Stimulated activated CD4-positive, alpha-beta T cell treated with anti-CD3 and anti-CD28 coated beads, Interleukin-1b, Interleukin-23, amount 100 ng/mL, for 4 hours (primary cell): ENCODE measurements at regions not wholly inside any gene's neighbourhood (a gene's known extent, or its start where the extent isn't known, plus 50 kb on each side); places are given as distances from the start of the nearest gene placed in this dataset.

Experiments used
- DNase-seq, 2 donors: peaks; one replicate each; pipeline ENCODE4 v3.0.0-alpha.2; 2020; ENCODE audit warnings: low read depth in 2 of 2

DNA sequence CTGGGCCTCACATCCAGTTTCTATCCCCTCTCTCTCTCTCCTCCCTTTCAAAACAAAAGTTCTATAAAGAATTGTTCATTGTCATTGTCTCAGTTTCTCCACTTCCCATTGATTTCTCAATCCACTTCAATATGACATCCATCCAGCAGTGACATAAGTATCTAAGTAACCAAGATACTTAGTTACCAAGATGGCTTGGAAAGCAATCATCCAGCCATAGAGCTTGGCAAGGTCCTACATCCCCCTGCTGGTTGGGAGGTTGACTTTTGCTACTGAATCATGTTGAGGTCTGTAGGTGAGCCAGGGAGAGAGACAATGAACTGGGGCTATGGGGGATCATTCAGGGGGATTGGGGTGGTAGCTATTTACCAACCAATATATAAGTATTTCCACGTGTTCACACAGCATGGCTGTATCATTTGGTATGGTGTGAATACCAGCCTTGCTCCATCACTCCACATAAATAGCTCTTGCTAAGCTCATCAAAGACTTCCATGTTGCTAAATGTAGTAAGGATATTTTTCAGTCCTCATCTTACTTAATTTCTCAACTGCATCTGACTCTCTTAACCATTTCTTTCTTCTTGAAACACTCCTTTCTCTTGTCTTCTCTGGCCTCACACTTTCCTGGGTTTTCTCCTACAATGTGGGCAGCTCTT is 58.8 kb upstream of the NTRK3 start:
- DNase-seq, result no peak

DNA sequence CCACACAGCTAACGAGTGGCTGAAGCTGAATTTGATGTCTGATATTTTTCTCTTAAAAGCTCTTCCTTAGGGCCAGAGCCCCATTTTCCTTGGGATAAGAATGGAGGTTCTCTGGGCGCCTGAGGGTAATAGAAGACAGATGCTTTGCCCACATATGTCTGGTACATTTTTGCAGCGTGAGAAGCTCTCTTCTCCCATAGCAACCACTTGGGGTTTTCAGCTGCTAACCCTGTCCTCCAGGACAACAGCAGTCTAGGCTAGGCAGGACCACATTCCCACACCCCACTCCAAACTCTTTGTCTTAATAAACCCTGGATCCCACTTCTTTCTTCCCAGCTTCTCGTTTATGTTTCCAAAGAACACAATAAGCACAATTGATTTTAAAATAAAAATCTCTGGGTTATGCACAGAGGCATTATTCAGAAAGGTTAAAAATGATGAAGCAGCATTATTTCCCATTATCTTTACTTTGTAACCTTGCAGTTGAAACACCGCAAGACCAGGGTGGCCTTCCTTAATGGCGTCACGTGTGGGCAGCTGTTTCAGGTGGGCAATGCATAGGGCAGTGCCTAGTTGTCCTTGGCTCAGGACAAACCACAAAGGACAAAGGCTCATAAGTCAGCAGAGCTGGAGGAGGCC is 56.5 kb upstream of the NTRK3 start:
- DNase-seq, result no peak

DNA sequence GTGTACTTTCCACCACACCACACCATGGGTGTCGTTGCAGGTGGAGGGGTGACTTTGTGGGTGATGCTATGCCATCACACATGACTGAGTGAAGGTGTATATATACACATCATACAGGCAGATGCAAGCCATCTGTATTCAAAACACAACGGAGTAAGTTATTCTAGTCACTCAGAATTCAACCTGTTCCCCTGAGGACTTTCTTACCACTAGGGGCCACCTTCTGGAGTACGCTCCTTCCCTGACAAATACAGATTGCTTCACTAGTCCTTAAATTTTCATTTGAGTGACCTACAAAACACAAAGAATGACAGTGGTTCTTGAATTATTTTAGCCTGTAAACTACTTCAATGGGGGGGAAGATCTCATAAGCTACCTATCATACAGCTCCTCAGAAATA is 52.8 kb upstream of the NTRK3 start:
- no peak for DNase-seq

DNA sequence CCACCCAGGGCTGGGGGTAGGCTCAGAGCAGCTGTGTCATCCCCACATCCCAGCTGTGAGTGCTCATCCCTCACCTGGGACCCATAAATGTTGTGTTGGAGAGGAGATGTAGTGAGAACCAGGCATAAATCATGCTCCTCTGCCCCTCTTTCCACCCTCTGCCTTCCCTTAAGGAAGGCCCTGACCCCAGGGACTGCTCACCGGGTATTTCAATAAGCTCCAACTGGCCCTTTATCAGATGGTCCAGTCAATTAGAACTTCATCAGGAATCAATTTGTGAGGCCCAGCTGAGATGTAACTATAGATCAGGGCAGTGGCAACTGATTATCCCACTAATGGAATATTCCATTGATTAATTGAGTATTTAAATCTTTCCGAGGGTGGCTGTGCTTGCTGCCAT is 50.8 kb upstream of the NTRK3 start:
- no peak for DNase-seq
